GM21528 (cell line): ENCODE measurements at regions not wholly inside any gene's neighbourhood (a gene's known extent, or its start where the extent isn't known, plus 50 kb on each side); places are given as distances from the start of the nearest gene placed in this dataset.
"Not testable (repeated sequence)": the region's sequence is repeated elsewhere in the genome, so short reads cannot be mapped to it uniquely, and the experiment has no call there.

Experiments used
- ATAC-seq: cut with Tn5 transposase; IDR thresholded peaks from one replicate; pipeline ENCODE4 v1.9.1; 2021; ENCODE audit warnings: mild to moderate bottlenecking, moderate library complexity; ENCODE audit not compliant: unreplicated experiment, low FRiP score

DNA sequence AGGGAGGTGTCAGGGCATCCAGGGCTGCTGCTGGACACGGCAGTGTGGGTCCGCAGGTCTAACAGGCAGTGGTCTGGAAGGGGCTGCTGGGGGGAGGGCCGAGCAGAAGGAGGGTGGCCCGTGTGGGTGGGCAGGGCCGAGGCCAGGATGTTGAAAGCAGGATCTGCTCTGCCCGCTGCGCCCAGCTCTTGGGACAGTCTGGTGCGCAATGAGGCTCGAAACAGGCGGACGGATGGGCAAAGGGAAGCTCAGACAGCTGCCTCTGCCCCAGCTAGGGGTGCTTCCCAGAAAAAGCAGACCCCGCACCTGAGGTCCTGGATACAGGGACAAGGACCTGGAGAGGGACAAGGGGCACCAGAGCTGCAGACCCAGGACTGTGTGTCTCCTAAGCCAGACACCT is 121.3 kb downstream of the FAM53A start:
- ATAC-seq: no peak

DNA sequence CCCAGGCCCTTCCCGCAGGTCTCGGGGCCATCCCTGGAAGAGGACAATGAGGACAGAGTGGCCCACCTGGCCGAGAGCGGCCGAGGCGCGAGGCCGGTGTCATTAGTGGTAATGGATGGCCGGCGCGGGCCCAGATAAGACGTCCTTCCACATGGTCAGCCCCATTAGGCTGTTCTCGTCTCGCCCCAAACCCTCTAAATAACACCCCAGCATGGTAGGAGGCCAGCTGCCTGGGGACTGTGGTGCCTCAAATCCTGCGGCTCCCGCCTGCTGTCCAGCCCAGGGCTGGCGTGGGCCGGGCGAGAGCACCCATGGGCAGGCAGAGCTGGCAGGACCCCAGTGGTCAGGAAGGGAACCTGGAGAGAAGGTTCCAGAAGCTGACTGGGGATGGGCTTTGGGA is 121.7 kb downstream of the FAM53A start:
- no peak for ATAC-seq

DNA sequence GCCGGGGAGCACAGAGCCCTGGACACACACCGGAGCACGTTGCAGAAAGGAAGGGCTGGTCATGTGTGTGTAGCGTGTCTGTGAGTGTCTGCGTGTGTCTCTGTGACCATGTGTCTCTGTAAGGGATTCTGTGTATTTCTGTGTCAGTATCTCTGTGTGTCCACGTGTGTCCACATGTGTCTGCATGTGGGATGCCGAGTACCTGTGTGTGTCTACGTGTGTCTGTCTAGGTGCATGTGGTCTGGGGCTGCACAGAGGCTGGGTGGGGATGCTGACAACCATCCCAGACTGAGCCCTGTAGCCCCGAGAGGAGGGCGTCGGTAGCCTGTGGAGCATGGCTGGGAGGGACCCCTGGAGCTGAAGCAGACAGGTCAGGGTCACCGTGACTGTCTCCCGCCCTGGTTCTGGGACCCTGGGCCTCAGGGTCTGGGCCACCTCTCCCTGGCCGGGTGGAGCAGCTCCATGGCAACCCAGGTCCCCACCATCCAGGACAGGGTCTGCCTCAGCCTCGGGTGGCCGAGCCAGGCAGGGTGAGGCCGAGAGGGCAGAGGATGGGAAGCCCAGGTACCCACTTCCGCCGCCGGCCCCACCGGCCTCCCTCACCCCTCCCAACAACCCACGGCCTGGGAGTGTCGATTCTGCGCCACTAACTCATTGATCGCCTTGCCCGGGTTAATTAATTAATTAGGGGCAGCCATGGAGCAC is 122.7 kb downstream of the FAM53A start:
- no peak for ATAC-seq

DNA sequence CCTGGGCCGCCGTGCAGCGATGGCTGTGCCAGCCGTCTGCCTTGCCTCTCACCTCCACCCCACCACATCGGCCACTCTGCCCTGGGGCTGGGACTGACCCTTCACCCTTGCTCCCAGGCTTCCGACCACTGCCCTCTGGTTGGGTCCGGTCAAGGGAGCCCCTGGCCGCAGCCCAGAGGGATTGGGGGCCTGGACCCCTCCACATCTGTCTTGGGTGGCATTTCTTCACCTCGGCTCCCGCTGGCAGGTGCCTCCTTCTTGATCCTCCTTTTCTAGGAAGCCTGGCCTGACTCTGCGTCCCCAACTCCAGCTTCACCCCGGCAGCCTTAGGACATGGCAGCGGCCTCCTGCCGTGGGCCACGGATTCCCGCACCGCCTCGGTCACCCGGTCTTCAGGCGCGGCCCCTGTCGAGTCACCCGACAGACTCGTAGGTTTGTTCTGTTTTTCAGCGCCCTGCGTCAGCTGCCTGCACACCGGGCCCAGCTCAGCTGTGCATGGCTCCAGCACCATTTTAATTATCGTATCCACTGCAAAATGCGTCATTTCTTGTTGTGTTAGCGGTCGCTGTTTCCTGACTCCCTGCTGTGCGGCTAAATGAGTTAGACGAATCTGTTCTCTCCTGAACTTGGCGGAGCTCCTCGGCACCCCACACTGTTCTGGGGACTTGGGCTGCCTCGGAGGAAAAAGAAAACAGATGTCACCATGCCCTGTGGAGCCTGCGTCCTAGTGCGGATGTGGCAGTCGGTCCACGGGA is 124.0 kb downstream of the FAM53A start:
- ATAC-seq: no peak

DNA sequence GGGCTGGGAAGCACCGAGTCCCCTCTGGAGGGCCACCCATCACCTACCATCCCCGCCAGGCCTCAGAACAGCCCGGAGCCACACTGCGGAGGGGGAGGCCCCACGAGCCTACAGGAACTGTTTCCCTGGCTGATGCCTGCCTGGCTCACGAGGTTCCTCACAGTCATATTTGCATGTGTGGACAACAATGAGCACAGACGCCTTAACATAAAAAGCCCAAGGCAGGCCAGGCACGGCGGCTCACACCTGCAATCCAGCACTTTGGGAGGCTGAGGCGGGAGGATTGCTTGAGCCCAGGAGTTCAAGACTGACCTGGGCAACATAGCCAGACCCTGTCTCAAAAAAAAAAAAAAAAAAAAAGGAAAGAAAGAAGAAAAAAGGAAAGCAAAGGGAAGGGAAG is 125.9 kb downstream of the FAM53A start:
- ATAC-seq: no peak

DNA sequence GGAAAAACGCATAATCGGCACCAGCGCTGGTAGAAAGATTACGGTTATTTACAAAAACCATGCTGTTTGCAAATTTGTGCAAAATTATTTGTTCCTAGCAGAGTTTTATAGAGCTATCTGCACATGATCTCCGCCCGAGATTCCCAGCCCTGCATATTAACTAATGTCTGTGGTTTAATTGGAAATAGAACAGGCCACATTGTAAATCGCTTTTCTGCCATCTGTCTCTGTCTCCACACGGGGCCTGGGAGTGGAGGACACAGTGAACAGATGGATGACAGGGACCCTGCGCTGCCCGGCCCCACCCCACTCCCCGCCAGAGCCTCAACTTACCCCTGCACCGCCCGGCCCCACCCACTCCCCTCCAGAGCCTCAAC is 126.9 kb downstream of the FAM53A start:
- no peak for ATAC-seq

DNA sequence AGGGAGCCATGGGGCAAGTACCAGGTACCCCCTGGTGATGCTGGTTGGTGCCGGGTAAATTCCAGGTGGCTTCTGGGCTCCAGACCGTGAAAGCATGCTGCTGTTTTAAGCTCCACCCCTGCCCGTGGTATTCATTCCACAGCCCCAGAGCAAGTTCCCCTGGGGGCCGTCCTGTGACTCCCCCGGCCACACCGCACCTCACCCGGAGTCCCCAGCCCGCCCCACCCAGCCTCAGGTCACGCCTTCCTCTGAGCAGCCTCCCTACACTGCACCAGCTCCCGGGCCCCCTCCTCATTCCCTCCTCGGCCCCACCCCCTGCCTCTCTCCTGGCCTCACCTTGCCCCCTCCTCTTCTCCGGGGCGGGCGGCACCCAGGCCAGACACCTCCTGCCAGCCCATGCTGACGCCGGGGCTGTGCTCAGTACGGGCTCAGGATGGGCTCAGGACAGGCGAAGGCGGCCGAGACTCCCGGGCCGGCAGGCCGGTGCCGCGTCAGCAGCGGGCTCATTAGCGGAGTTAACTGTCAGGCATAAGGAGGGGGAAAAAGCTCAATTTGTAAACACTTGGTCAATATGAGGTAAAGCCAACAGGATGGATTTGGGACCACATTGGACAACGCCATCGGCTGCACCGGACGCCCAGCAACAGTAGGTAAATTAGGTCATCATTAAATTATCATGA is 127.4 kb downstream of the FAM53A start:
- no peak for ATAC-seq

DNA sequence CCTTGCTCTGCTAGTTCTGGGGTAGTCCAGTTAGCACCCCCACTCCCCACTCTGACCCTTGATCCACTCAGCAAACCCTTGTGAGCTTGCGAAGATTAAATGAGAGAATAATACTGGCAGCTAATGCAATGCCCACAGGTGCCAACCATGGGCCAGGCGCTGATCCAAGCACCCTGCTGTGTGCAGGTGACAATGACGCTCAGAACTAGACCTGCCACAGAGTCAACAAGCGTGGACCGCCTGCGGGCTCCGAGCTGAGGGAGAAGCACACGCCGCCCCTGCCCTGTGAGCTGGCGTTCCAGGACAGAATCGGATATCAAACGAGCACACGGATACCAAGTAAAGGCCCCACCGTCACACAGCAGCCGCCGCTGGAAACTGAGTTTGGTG is 129.2 kb downstream of the FAM53A start:
- ATAC-seq: no peak

DNA sequence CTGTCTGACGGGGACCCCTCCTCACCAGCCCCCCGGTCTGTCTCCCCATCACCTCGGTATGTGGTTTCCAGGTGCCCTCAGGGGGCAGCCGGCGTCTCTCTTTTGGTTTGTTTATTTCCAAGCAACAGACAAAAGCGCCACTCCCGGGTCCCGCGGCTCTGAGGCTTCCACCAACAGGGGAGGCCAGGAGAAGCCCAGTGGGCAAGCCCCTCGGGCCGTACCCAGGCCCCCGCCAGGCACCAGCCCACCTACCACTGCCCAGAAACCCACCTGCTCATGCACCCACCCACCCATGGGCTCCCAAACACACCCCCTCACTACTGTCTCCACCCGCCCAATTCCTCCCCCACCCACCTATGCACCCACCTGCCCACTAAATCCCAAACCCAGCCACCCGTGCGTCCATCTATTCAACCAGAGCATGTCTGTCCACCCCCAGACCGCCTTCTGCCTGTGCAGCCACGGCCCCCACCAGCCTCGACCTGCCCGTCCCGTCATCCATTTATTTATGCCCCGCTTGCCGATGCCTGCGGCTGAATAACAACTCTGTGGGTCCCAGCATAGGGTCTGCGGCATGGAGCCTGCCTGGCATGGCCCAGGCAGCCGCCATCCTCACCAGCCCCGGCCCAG is 129.8 kb downstream of the FAM53A start:
- ATAC-seq: no peak

DNA sequence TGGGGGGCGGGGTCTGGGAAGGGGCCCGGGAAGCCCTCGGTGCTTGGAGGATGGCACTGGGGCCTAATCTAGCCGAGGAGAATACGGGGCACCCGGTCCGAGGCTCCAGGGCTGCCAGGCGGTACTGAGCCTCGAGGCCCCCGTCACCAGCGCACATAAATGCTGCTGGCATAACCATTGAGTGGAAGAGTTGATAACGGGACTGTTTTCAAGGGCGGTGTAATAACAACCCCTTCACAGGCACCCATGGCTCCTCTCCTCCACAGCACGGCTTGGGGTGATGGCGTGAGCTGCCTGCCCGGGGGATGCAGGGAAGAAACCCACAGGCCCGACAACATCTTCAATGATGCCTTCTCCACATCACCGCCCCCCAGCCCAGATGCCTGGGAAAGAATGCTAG is 130.7 kb downstream of the FAM53A start:
- ATAC-seq: no peak

DNA sequence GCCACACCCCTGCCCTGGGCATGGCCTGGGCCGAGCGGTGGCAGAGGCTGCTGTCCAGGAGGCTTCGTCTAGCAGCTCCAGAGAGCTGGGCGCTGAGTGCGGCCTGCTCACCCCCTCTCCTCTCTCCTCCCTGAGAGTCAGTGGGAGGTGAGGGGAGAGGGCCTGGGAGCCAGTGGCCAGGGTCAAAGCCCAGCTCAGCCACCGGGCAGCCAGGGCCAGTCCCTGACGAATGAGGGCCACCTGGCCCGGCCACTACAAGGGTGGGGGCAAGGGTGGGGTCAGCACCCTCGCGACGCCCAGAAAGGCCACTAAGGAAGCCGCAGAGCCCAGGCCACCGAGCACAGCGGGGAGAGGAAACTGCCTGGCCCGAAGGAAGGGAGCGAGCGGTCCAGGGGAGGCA is 131.7 kb downstream of the FAM53A start:
- ATAC-seq: no peak

DNA sequence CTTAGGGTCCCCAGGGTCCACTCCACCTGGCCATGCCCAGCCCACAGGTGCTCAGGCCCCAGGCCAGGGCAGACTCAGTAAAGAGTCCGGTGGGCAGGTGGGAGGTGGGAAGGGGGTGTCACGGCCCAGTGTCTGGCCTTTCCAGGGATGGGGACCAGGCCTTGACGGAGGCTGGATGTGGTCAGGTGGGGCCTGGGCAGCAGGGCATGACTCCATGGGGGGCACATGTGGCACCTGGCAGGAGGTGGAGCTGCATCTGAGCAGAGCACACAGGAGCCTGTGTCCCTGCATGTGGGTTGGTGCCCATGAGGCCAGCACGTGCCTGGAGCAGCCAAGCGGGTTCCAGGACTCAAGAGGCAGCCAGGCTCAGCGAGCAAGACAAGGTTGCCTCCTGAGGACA is 132.9 kb downstream of the FAM53A start:
- ATAC-seq: no peak

DNA sequence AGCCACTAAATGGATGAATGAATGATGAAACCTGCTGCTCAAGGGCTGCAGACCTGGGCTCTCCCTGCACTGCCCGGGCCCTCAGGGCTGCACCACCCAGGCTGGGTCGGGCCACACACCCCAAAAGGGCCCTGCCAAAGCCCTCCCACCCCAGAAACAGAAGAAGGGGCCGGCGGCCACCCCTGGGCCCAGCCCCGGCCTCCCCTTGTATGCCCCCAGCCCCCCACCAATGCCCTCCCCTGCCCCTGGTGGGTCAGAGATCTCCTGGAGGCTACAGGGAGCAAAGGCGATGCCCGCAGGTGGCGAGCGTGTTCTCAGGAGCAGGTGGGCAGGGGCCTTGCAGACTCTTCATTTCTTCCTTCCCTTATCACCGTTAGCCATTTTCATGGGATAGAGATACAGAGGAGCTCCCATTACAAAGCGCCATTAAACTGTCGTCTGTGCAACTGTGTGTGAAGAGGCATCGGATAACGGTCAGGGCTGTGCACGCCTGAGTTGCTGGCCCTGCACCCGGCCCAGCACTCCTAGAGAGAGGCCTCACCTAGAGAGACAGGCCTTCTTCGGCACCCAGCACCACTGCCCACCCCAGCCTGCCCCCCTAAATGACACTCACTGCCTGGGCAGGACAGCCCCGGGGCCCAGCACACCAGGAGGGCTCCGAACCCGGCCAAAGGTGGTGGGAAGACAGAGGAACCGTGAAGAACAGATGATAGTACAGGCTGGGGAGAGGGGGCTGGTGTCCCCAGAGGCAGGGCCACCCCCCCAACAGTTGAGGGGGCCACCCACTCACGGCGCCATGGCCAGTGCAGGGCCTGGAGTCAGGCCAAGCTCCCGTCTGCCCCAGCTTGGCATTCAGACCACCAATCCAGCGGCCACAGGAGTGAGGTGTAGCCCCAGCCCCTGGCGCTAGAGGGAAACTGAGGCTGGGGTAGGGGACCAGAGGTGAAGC is 133.7 kb downstream of the FAM53A start:
- no peak for ATAC-seq

DNA sequence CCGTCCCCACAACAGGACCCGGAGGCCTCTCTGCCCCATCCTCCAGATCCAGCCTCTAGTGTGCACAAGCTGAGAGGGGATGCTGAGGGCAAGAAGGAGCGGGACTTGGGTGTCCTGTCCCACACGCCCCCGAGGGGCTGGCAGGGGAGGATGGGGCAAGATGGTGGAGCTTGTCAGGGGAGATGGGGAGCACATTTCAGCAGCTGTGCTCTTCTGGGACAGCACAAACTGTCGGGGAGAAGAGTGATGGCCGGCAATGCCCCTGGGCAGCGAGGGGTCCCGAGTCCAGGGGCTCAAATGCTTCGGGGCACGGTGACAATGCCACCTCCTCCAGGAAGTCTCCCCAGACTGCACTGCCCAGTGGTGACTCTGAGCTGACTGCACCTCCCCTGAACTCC is 134.5 kb downstream of the FAM53A start:
- no peak for ATAC-seq

DNA sequence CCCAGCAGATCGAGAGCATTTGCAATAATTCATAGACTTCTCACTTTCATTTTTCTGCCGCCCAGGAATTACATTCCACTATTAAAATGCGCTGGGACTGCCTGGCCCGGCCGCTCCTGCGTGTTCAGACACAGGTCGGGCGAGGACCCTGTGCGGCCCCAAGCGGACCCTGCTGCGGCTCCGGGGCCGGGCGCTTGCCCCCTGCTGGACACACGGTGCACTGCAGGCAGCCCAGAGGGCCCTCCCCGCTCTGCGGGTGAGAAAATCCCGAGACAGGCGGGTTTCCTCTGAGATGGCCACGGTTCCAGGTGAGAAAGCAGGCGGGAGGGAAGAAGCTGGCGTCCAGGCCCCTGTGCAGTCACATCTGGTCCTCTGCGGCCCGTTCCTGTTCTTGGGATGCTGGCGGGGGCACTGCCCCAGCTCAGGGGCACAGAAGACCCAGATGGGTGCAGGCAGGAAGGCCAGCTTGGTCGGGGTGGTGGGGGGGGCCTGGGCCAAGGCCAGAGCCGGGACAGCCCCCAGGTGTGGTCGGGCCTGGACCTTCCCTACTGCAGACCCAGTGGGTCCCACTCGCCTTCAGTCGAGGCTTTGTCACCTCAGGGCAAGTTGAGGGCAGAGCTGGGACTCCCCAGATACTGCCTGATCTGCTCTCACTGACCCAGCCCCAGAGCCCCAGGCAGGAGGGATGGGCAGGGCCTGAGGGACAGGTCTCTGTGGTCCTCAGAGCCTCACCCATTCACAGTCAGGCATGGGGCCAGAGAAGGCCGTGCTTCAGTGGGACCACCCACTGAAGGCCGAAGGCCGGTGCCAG is 135.1 kb downstream of the FAM53A start:
- not testable (repeated sequence) for ATAC-seq

DNA sequence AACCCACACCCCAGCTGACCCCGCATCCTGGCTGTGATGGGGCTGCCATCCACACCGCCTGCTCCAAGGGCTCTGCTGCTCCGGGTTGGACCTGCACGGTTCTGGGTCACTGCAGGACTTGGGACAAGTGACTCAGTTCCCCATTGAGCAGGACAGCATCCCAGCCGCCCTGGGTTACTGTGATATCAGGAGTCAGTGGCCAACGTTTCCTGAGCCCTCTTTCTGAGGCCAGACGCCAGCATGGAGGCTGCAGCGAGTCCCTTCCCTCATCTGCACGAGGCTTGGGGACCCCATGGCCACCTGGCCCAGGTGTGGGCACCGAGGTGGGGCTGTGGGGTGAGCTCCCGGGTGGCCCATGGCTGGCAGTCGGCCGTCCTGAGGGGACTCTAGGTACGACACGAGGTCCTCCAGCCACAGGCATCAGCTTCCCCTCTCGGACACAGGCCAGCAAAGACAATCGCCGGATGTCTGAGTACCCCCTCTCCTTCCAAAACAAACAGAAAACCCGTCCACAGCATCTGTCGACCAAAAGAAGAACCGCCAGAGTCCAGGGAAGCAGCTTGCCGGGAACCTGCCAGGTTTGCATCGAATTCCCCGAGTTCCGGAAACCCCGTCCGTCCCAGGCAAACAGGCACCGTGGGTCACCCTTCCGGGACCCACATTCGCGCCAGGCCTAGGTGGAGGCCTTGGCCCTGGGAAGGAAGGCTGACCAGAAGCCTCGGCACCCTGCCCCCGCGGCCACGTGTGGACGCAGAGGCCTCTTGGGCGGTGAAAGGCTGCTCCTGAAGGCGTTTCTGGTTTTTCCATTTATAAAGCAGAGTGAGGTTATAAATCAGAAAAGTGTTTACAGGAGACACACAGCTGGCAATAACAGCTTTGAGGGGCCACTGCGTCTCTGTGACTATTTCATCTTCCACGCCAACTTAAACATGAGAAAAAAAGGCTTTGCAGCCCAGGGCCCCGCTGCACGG is 136.0 kb downstream of the FAM53A start:
- no peak for ATAC-seq

DNA sequence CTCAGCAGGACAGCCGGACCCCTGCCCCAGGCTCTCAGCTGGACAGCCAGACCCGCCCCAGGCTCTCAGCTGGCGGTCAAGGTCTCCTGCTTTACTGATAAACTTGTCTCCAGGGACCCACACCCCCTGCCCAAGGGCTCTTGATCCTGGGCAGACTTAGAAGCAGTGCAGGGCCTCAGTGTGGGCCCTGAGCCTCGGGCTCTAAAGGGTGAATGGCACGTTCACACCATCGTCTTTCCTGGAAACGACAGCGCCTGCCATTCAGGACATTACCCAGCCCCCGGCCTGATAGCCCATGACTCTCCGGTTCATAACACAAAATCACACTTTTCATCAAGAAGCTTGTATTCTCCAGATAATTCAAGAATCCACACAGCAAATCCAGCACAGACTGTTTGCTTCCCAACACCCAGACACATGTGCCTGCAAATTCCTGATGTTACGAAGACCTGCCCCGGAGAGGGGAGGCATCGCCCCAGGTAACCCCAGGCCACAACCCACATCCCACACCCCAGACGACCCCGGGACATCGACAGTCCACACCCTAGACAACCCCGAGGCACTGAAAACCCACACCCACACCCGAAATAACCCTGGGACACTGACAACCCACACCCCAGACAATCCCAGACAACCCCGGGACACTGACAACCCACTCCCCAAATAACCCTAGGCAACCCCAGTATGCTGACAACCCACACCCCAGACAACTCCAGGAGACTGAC is 136.8 kb downstream of the FAM53A start:
- ATAC-seq: no peak

DNA sequence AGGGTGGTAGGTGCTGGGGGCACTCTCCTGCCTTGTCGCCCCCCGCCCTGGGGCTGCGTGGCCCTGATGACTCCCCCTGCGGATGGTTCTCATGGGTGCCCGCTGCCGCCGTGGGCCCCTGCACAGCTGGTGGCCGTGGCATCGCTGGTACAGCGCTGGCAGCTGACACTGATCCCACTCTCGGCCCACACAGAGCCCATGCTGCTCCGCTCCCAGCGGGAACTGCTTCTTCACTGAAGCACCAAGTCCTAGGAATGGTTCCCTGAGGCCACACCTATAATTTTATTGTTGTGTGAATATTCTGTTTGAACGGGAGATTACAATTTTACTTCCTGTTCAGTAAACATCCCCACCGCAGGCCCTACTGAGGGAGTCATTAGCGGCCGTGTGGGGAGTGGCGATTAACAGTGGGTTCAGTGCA is 138.6 kb upstream of the NKX1-1 start:
- no peak for ATAC-seq
